ENCODE measurements at regions not wholly inside any gene's neighbourhood (a gene's known extent, or its start where the extent isn't known, plus 50 kb on each side); places are given as distances from the start of the nearest gene placed in this dataset.

- no peak for ATAC-seq
- intact Hi-C loops (cut with DNase I) = no loop called here
- DNase-seq = no peak
These were observed 715.9 kb upstream of the API5 start for GRCh38 chr11:42595876-42596275.

- intact Hi-C loops (cut with DNase I) = no loop called here
- DNase-seq (no peak), ATAC-seq (no peak)
These were observed 715.1 kb upstream of the API5 start for GRCh38 chr11:42596576-42597145.

- no peak for DNase-seq
- intact Hi-C loops (cut with DNase I) = no loop called here
These were observed 713.5 kb upstream of the API5 start for GRCh38 chr11:42598341-42598740.

GRCh38 chr11:42620796-42621195 is 691.0 kb upstream of the API5 start:
- ATAC-seq = no peak
- intact Hi-C loops (cut with DNase I) = no loop called here
- no peak for DNase-seq

More at GRCh38 chr11:42598341-42598740, 713.5 kb upstream of the API5 start:
- no peak for ATAC-seq

- no peak for DNase-seq
- ATAC-seq = no peak
- intact Hi-C loops (cut with DNase I) = no loop called here
These were observed 685.8 kb upstream of the API5 start for GRCh38 chr11:42625757-42626665.

- DNase-seq (no peak), ATAC-seq (no peak)
- intact Hi-C loops (cut with DNase I) = no loop called here
These were observed 680.5 kb upstream of the API5 start for GRCh38 chr11:42631220-42631843.

- intact Hi-C loops (cut with DNase I) = no loop called here
- ATAC-seq = no peak
- no peak for DNase-seq
These were observed 664.8 kb upstream of the API5 start for GRCh38 chr11:42646959-42647358.

GRCh38 chr11:42647993-42648392 is 663.8 kb upstream of the API5 start:
- ATAC-seq (no peak), DNase-seq (no peak)
- intact Hi-C loops (cut with DNase I) = no loop called here

- intact Hi-C loops (cut with DNase I) = no loop called here
- no peak for DNase-seq
- ATAC-seq = no peak
These were observed 660.2 kb upstream of the API5 start for GRCh38 chr11:42651621-42652020.

- ATAC-seq (no peak), DNase-seq (no peak)
- intact Hi-C loops (cut with DNase I) = no loop called here
These were observed 654.6 kb upstream of the API5 start for GRCh38 chr11:42657169-42657568.

- DNase-seq (no peak), ATAC-seq (no peak)
- intact Hi-C loops (cut with DNase I) = no loop called here
These were observed 649.9 kb upstream of the API5 start for GRCh38 chr11:42661942-42662341.

GRCh38 chr11:42669248-42669976 is 642.4 kb upstream of the API5 start:
- DNase-seq (no peak), ATAC-seq (no peak)
- intact Hi-C loops (cut with DNase I) = no loop called here

- intact Hi-C loops (cut with DNase I) = no loop called here
- ATAC-seq = no peak
- no peak for DNase-seq
These were observed 637.4 kb upstream of the API5 start for GRCh38 chr11:42674436-42674835.

GRCh38 chr11:42707541-42707940 is 604.3 kb upstream of the API5 start:
- ATAC-seq (no peak), DNase-seq (no peak)
- intact Hi-C loops (cut with DNase I) = no loop called here

- intact Hi-C loops (cut with DNase I) = no loop called here
- no peak for DNase-seq
- no peak for ATAC-seq
These were observed 602.6 kb upstream of the API5 start for GRCh38 chr11:42709216-42709615.

GRCh38 chr11:42713279-42713678 is 598.5 kb upstream of the API5 start:
- intact Hi-C loops (cut with DNase I) = no loop called here
- no peak for DNase-seq
- no peak for ATAC-seq

- DNase-seq (no peak), ATAC-seq (no peak)
- intact Hi-C loops (cut with DNase I) = no loop called here
These were observed 598.0 kb upstream of the API5 start for GRCh38 chr11:42713753-42714152.

GRCh38 chr11:42720716-42721563 is 590.9 kb upstream of the API5 start:
- no peak for ATAC-seq
- DNase-seq = no peak
- intact Hi-C loops (cut with DNase I) = no loop called here

GRCh38 chr11:42727879-42728278 is 583.9 kb upstream of the API5 start:
- intact Hi-C loops (cut with DNase I) = no loop called here
- DNase-seq (no peak), ATAC-seq (no peak)

All from left cardiac atrium (tissue), 4 donors.